GM18858 (cell line): ENCODE measurements at regions not wholly inside any gene's neighbourhood (a gene's known extent, or its start where the extent isn't known, plus 50 kb on each side); places are given as distances from the start of the nearest gene placed in this dataset.
"Not testable (repeated sequence)": the region's sequence is repeated elsewhere in the genome, so short reads cannot be mapped to it uniquely, and the experiment has no call there.

ENCODE experiments used
- ATAC-seq: cut with Tn5 transposase; IDR thresholded peaks from one replicate; pipeline ENCODE4 v1.9.1; 2021; ENCODE audit not compliant: unreplicated experiment

- ATAC-seq: no peak
Measured at GRCh38 chr11:15300341-15300740, 185.6 kb downstream of the INSC start.

DNA sequence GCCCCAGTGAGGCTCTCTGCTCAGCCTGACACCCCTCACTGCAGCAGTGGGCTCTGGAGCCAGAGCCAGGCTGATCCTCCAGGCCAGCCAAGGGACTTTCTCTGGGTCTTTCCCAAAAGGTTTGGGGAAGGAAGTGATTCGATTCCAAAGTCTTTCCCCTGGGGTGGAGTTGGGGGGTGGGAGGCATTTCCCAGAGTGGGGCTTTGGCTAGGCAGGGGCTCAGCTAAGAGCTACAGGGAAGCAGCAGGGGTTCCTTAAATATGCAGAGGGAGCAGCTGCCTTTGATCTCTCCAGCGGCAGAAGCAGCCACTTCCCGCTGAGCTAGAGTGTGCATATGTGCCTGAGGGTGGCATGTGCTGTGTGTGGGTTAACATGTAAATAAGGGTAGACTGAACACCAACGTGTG lies 192.9 kb downstream of the INSC start:
- no peak for ATAC-seq

- no peak for ATAC-seq
Measured at GRCh38 chr11:15308840-15309239, 194.1 kb downstream of the INSC start.

DNA sequence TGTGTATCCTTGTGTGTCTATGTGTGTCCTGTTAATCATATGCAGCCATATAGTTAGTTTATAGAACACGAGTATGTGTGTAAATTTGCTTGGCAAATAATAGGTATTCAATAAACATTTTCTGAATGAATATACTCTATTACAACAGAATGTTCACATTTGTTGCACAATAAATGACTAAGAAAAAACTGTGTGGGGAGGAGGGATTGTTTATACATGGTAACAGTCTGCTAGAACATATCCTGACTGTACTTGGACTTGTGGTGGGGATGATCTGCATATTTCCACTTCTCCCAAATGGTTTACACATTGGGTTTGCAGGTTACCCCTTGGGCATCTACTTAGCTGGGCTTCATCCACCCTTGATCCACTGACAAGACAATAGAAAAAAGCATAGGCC lies 194.6 kb downstream of the INSC start:
- ATAC-seq: no peak

DNA sequence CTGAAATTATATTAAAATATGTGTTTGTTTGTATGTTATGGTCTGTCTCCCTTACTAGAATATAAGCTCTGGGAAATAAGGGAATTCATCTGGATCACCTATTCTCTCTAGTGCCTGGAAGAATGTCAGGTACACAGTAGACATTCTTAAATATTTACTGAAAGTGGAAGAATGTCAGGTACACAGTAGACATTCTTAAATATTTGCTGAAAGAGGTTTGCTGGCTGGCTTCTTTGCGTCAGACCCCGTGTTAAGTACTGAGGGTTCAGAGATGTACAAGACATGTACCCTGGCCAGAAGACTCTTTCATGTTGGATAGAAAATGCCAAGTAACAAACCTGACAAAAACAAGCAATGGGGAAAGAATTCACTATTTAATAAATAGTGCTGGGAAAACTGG lies 199.1 kb downstream of the INSC start:
- ATAC-seq: no peak

GRCh38 chr11:15318814-15319213 lies 204.1 kb downstream of the INSC start:
- no peak for ATAC-seq

DNA sequence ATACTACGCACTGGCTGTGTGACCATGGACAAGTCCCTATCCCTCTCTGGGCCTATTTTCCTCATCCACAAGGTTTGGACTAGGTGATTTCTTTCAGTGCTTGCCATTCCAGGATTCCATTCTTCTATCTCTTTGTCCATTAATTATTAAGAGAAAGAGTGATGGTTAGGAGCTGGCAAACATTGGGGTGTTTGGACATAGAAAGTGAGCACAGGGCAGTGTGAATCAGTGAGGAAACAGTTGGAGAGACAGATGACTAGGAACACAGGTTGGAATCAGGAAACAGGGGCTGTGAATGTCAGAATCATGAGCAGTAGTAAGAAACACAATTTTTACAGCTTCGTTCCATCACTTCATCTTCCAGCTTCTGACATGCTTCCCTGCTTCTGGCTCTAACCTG lies 211.8 kb downstream of the INSC start:
- no peak for ATAC-seq

DNA sequence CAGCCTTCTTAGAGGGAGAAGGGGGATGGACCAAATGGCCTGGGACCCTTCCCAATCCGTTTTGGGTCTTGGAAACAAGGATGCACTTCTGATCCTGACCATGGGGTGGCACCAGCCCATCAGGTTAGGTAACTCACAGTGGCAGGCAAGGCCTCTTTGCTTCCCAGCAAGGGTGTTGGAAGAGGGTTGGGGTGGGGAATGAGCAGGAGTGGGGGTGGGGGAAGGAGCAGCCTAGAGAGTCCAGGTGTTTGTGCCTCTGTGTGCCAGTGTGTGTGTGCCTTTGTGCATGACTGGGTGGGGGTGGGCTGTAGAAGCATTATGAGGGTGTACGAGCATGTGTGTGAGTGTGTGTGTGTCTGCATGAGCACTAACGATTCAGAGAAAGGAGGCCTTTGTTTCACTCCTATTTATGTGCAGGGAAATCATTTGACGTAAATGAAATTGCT lies 213.1 kb downstream of the INSC start:
- ATAC-seq: no peak

- ATAC-seq: no peak
Measured at GRCh38 chr11:15333407-15333806, 218.7 kb downstream of the INSC start.

DNA sequence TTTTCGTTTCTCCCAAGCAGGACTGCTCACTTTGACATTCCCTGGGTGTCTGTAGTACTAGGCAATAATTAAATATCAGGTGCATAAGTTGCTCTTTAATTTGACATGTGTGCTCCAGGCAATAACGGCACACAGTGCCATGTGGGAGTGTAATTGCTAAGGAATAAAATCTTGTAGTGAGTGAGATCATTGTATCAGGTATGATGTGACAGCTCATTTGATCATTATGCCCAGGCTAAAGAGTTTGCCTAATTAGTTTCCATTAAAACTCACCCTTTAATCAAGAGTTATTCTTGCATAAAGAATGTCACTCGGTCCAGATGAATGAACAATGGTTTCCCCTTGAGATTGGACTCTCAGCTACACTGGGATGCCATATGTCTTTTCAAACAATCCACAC lies 220.0 kb downstream of the INSC start:
- no peak for ATAC-seq

GRCh38 chr11:15336021-15336420 lies 221.3 kb downstream of the INSC start:
- ATAC-seq: no peak

DNA sequence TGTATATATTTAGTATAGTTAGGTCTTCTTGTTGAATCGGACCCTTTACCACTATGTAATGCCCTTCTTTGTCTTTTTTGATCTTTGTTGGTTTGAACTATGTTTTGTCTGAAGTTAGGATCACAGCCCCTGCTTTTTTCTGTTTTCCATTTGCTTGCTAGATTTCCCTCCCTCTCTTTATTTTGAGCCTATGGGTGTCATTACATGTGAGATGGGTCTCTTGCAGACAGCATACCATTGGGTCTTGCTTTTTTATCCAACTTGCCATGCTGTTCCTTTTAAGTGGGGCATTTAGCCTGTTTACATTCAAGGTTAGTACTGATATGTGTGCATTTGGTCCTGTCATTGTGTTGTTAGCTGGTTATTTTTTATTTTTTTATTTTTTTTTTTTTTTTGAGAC lies 224.6 kb downstream of the INSC start:
- no peak for ATAC-seq

DNA sequence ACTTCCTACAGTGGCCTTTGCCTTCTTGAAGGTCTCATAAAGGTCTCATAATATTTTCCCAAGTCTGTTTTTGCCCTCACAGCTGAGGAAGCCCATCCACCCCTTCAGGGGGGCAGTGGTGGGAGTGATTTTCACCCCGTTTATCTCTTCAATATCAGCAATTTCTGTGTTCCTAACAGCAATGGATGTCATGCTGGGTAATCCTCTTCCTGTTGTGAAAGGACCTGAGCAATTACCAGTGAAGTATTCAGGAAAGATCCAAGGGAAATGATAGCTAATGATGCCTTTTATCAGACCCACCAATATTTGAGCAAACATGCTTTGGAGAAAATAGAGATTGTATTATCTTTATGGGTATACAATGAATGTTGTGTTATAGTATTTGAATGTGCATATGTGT lies 226.9 kb downstream of the INSC start:
- no peak for ATAC-seq

DNA sequence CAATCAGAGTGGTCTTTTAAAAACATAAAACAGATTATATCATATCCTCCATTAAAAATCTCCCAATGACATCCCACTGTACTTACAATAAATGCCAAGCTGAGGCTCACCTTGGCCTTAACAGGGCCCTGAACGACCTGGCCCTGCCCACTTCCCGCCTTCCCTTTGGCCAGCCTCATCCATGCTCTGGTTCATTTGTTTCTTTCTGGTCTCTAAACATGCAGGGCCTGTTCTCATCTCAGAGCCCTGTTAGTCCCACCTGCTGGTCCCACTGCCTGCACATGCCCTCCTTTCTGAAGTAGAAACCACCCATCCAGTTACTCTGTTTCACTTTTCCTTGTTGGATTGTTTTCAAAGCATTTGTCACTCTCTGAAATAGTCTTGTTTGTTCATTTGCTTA lies 227.4 kb downstream of the INSC start:
- ATAC-seq: no peak

GRCh38 chr11:15346907-15347306 lies 232.2 kb downstream of the INSC start:
- no peak for ATAC-seq

DNA sequence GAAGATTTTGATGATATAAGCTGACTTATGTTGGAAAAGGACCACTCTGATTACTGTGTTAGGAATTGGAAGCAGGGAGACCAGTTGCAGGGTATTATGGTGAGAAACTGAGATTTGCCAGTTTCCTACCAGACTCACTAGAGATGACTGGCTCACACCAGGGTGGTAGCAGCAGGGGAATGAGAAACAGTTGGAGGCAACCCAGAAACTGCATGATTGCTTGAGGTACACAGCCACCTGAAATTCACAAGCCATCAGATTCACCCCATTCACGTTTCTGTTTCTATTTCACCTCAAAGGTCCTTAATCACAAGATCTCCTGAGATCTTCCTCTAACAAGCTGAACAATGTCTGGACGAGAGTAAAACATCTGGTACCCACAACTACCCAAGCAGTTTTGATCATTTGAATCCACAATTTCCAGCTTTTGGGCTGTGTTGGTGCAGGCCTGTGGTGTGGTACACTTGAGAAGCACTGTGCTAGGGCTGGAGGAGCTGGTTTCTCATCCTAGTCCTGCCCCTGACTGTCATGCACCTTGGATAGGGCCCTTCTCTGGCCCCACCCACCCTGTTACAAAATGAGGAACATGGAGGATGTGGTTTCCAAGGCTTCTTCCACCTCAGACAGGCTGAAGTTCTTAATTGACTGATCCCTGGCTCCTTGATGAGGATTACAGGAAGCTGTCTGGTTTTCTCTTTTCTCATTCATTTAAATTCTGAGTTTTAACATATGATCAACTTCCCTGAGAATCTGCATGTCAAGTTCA lies 233.4 kb downstream of the INSC start:
- no peak for ATAC-seq

- ATAC-seq: no peak
Measured at GRCh38 chr11:15349413-15349812, 234.7 kb downstream of the INSC start.

- ATAC-seq: no peak
Measured at GRCh38 chr11:15361316-15361715, 246.6 kb downstream of the INSC start.

DNA sequence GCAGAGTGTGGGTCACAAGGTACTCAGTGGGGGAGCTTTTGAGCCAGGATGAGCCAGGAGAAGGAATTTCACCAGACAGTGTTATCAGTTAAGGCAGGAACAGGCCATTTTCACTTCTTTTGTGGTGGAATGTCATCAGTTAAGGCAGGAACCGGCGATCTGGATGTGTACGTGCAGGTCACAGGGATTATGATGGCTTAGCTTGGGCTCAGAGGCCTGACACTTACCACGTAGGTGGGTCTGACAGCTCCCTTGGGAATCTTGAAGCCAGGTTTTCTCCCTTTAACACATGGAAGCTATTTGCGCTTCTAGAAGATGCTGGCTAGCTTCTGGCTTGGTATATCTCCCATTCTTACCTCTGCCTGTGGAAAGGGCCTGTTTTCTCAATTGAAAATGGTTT lies 250.6 kb downstream of the INSC start:
- ATAC-seq: not testable (repeated sequence)

DNA sequence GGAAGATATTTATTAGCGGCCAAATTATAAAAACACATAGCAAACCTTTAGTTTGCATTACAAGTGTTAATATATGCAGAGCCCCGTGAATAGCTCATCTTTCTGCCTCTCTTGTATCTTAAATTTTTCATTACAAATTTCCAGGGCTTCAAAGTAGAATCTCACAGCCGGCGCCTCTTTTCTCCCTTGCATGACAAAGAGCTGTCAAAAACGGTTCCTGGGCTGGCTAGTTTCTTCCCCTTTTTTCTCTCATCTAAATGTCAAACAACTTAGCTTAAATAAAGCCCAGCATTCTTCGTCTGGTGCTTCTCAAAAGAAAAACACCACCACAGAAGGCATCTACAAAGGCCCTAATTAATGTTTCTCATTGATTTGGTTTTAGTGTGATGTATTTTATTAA lies 253.0 kb downstream of the INSC start:
- no peak for ATAC-seq

GRCh38 chr11:15370495-15371147 lies 255.9 kb downstream of the INSC start:
- no peak for ATAC-seq

GRCh38 chr11:15371533-15371932 lies 256.8 kb downstream of the INSC start:
- ATAC-seq: no peak

GRCh38 chr11:15374418-15374817 lies 259.7 kb downstream of the INSC start:
- ATAC-seq: no peak
